Esophagus muscularis mucosa (tissue), 4 donors: ENCODE measurements at regions not wholly inside any gene's neighbourhood (a gene's known extent, or its start where the extent isn't known, plus 50 kb on each side); places are given as distances from the start of the nearest gene placed in this dataset.
"Not testable (repeated sequence)": the region's sequence is repeated elsewhere in the genome, so short reads cannot be mapped to it uniquely, and the experiment has no call there.

Experiments
- DNase-seq: peaks from one replicate; pipeline ENCODE4 v3.0.0-alpha.2; 2017; ENCODE audit errors: extremely low spot score
- H3K27ac ChIP-seq, 4 donors: fragments of 200-600 bp; sonication (generic); replicated peaks in 1 of 4; 1 replicate in 3 of 4; 2 replicates in 1 of 4; pipeline ENCODE4 v1.5.1; 2016 to 2019; ENCODE audit warnings: mild to moderate bottlenecking in 1 of 4
- H3K27me3 ChIP-seq, 4 donors: fragments of 200-600 bp; sonication (generic); one replicate each; pipeline versions ENCODE4 v1.5.1 to v1.6.0; 2016 to 2019
- H3K36me3 ChIP-seq, 4 donors: fragments of 200-600 bp; sonication (generic); one replicate each; pipeline ENCODE4 v1.5.1; 2016 to 2019
- H3K4me1 ChIP-seq, 4 donors: fragments of 200-600 bp; sonication (generic); one replicate each; pipeline ENCODE4 v1.5.1; 2016 to 2019
- H3K4me3 ChIP-seq, 4 donors: fragments of 200-600 bp; sonication (generic); 1 replicate in 2 of 4; 2 replicates in 2 of 4; pipeline ENCODE4 v1.5.1; 2016 to 2019; ENCODE audit warnings: mild to moderate bottlenecking in 4 of 4, moderate library complexity in 1 of 4
- H3K9me3 ChIP-seq, 4 donors: fragments of 200-600 bp; sonication (generic); 1 replicate in 3 of 4; 2 replicates in 1 of 4; pipeline ENCODE4 v1.5.1; 2016 to 2019
- CTCF ChIP-seq, 3 experiments: fragments of 200-600 bp in 2 of 3; fragments of 450-650 bp in 1 of 3; sonication (generic) in 2 of 3; IDR thresholded peaks; one replicate each; pipeline ENCODE4 v1.5.1; 2017 to 2019; ENCODE audit warnings: antibody characterized with exemption in 3 of 3, mild to moderate bottlenecking in 2 of 3, moderate library complexity in 1 of 3
- EP300 ChIP-seq: sonication (generic); formaldehyde crosslinking; IDR thresholded peaks from one replicate; pipeline ENCODE4 v1.6.1; 2017; ENCODE audit warnings: antibody characterized with exemption
- POLR2A ChIP-seq: fragments of 450-650 bp; IDR thresholded peaks from one replicate; pipeline ENCODE4 v1.6.1; 2017; ENCODE audit warnings: antibody characterized with exemption, moderate library complexity, mild to moderate bottlenecking, low read depth
- POLR2AphosphoS5 ChIP-seq, 2 donors: sonication (generic); formaldehyde crosslinking; IDR thresholded peaks; one replicate each; pipeline ENCODE4 v1.6.1; 2017; ENCODE audit warnings: antibody characterized with exemption in 2 of 2
- WGBS: methylation state at CpG from one replicate; pipeline ENCODE4 v1.1.5; 2018; 5-methylcytosine and 5-hydroxymethylcytosine counted together
- intact Hi-C: fragments of 100-400 bp; cut with DNase I; formaldehyde crosslinking; loops from one replicate; pipeline ENCODE4 v1.15.1; 2023

- H3K36me3 ChIP-seq: no peaks in the 10 kb centered on the region
- peaks cover 0 to 8% (median 4%) of the 10 kb centered on the region in 4 donors for H3K9me3 ChIP-seq
- DNase-seq: peak; percentile 60
- H3K4me3 ChIP-seq: no peak overlapping the region
- 100% methylated on average over 2 of the region's 2 CpGs for WGBS
- H3K27ac ChIP-seq: no peak overlapping the region
- H3K27me3 ChIP-seq: no peaks in the 10 kb centered on the region
- no peaks in the 10 kb centered on the region for H3K4me1 ChIP-seq
- TF ChIP-seq POLR2AphosphoS5 (IDR thresholded peaks at IDR 0.05) (no peak), POLR2A (no peak), EP300 (no peak), CTCF (IDR thresholded peaks at IDR 0.05) (no peak)
- intact Hi-C loops: no loop called here
Measured at GRCh38 chr11:112705148-112705547, 256.1 kb upstream of the NCAM1 start.

- TF ChIP-seq POLR2A (no peak), CTCF (IDR thresholded peaks at IDR 0.05) (no peak), EP300 (no peak), POLR2AphosphoS5 (IDR thresholded peaks at IDR 0.05) (no peak)
- WGBS: 86% methylated on average over 1 of the region's 1 CpG
- H3K27ac ChIP-seq: no peak overlapping the region
- H3K27me3 ChIP-seq: no peaks in the 10 kb centered on the region
- H3K4me3 ChIP-seq: no peak overlapping the region
- H3K36me3 ChIP-seq: no peaks in the 10 kb centered on the region
- H3K9me3 ChIP-seq: peaks cover 0 to 8% (median 4%) of the 10 kb centered on the region in 4 donors
- no peak for DNase-seq
- intact Hi-C loops: no loop called here
- no peaks in the 10 kb centered on the region for H3K4me1 ChIP-seq
Measured at GRCh38 chr11:112706863-112707262, 254.4 kb upstream of the NCAM1 start.

- H3K27me3 ChIP-seq, H3K36me3 ChIP-seq, H3K27ac ChIP-seq, intact Hi-C loops, H3K4me3 ChIP-seq, H3K4me1 ChIP-seq, DNase-seq, H3K9me3 ChIP-seq: not testable (repeated sequence)
- 97% methylated on average over 4 of the region's 4 CpGs for WGBS
Measured at GRCh38 chr11:112714340-112714739, 246.9 kb upstream of the NCAM1 start.

GRCh38 chr11:112715056-112715455 is 246.2 kb upstream of the NCAM1 start:
- intact Hi-C loops: no loop called here
- no peaks in the 10 kb centered on the region for H3K4me1 ChIP-seq
- no peak for DNase-seq
- no peak overlapping the region for H3K27ac ChIP-seq
- H3K27me3 ChIP-seq: no peaks in the 10 kb centered on the region
- H3K9me3 ChIP-seq: no peaks in the 10 kb centered on the region
- no peaks in the 10 kb centered on the region for H3K36me3 ChIP-seq
- H3K4me3 ChIP-seq: no peak overlapping the region
- TF ChIP-seq POLR2A: no peak
- TF ChIP-seq POLR2AphosphoS5 (IDR thresholded peaks at IDR 0.05): no peak
- WGBS: 89% methylated on average over 2 of the region's 2 CpGs

GRCh38 chr11:112718483-112718882 is 242.7 kb upstream of the NCAM1 start:
- H3K4me3 ChIP-seq: no peak overlapping the region
- TF ChIP-seq POLR2A (no peak), POLR2AphosphoS5 (IDR thresholded peaks at IDR 0.05) (no peak), CTCF (IDR thresholded peaks at IDR 0.05) (no peak), EP300 (no peak)
- peak; percentile 72 for DNase-seq
- intact Hi-C loops: no loop called here
- H3K9me3 ChIP-seq: no peaks in the 10 kb centered on the region
- peaks cover 0 to 3% (median 0%) of the 10 kb centered on the region in 4 donors for H3K27me3 ChIP-seq
- H3K27ac ChIP-seq: no peak overlapping the region
- H3K36me3 ChIP-seq: no peaks in the 10 kb centered on the region
- H3K4me1 ChIP-seq: no peaks in the 10 kb centered on the region
- WGBS: 0% methylated on average over 1 of the region's 1 CpG

- H3K27me3 ChIP-seq: peaks cover 0 to 6% (median 0%) of the 10 kb centered on the region in 4 donors
- no peaks in the 10 kb centered on the region for H3K4me1 ChIP-seq
- DNase-seq: peak; percentile 74
- H3K4me3 ChIP-seq: no peak overlapping the region
- 93% methylated on average over 11 of the region's 11 CpGs for WGBS
- H3K9me3 ChIP-seq: no peaks in the 10 kb centered on the region
- no peak for TF ChIP-seq POLR2A
- no peak for TF ChIP-seq POLR2AphosphoS5 (IDR thresholded peaks at IDR 0.05)
- TF ChIP-seq EP300: no peak
- TF ChIP-seq CTCF (IDR thresholded peaks at IDR 0.05): no peak
- intact Hi-C loops: no loop called here
- no peak overlapping the region for H3K27ac ChIP-seq
- H3K36me3 ChIP-seq: no peaks in the 10 kb centered on the region
Measured at GRCh38 chr11:112719736-112720525, 241.3 kb upstream of the NCAM1 start.
